DND-41 (cell line): ENCODE measurements at regions not wholly inside any gene's neighbourhood (a gene's known extent, or its start where the extent isn't known, plus 50 kb on each side); places are given as distances from the start of the nearest gene placed in this dataset.

Experiments
- EZH2 ChIP-seq: IDR thresholded peaks from 3 replicates; pipeline ENCODE4 v1.6.1; 2012; ENCODE audit warnings: borderline replicate concordance, low read depth, mild to moderate bottlenecking, moderate library complexity, low read length, inconsistent platforms; ENCODE audit not compliant: severe bottlenecking
- TF ChIP-seq, protein P1 (sequence below): IDR thresholded peaks from 2 replicates; pipeline ENCODE4 v1.5.1; 2012; ENCODE audit warnings: borderline replicate concordance, low read length, moderate library complexity, mild to moderate bottlenecking; ENCODE audit not compliant: poor library complexity, severe bottlenecking; ENCODE audit errors: extremely low read depth

- TF ChIP-seq, protein P1, sequence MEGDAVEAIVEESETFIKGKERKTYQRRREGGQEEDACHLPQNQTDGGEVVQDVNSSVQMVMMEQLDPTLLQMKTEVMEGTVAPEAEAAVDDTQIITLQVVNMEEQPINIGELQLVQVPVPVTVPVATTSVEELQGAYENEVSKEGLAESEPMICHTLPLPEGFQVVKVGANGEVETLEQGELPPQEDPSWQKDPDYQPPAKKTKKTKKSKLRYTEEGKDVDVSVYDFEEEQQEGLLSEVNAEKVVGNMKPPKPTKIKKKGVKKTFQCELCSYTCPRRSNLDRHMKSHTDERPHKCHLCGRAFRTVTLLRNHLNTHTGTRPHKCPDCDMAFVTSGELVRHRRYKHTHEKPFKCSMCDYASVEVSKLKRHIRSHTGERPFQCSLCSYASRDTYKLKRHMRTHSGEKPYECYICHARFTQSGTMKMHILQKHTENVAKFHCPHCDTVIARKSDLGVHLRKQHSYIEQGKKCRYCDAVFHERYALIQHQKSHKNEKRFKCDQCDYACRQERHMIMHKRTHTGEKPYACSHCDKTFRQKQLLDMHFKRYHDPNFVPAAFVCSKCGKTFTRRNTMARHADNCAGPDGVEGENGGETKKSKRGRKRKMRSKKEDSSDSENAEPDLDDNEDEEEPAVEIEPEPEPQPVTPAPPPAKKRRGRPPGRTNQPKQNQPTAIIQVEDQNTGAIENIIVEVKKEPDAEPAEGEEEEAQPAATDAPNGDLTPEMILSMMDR, result no peak
- TF ChIP-seq EZH2, result no peak
Observed at GRCh38 chr2:236824836-236825235, 255.2 kb downstream of the ACKR3 start.
